GM12875 (cell line): ENCODE measurements at regions not wholly inside any gene's neighbourhood (a gene's known extent, or its start where the extent isn't known, plus 50 kb on each side); places are given as distances from the start of the nearest gene placed in this dataset.

Experiments used
- H3K4me3 ChIP-seq: one replicate; pipeline ENCODE4 v1.5.1; 2011; ENCODE audit warnings: low read depth, low read length, control low read depth
- CTCF ChIP-seq: IDR thresholded peaks from 2 replicates; pipeline ENCODE4 v1.5.1; 2011; ENCODE audit warnings: low read depth, mild to moderate bottlenecking, control low read depth, inconsistent platforms, low read length, moderate library complexity, borderline replicate concordance; ENCODE audit not compliant: insufficient read depth

DNA sequence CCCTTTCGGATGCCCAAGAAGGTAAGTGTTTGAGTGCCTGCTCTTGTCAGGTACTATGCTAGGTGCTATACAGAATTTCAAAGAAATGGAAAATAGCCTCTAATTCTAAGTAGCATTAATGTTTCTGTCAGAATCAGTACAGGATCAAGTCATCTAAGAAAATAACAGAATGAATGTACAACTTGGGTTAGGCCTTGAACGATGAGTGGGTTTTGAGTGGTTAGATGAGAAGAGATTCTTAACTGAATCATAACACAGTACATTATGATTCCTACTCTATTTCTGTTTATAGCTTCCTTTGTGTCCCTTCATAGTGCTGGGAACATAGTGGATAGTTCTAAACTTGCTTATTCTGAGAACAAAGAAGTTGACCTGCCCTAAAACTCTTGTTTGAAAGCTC is 253.9 kb downstream of the GLUD2 start:
- TF ChIP-seq CTCF: no peak
- no peak overlapping the region for H3K4me3 ChIP-seq

DNA sequence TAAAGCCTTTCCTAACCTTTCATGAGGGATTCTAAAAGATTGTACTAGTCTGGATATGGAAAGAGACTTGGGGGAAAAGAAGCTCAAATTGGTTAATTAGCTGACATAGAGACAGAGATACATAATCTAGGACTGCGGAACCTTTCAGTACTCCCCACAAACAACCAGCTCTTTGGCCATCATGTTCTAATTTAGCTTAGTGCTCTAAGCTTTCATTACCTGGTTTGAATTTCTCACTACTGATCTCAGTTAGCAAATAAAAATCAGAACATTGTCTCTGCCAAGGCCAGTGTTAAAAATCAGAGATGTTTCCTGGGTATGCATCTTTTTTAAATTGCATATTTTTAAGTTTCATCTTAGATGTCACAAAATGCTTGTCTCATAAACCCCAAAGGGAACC is 254.4 kb downstream of the GLUD2 start:
- no peak overlapping the region for H3K4me3 ChIP-seq
- no peak for TF ChIP-seq CTCF

DNA sequence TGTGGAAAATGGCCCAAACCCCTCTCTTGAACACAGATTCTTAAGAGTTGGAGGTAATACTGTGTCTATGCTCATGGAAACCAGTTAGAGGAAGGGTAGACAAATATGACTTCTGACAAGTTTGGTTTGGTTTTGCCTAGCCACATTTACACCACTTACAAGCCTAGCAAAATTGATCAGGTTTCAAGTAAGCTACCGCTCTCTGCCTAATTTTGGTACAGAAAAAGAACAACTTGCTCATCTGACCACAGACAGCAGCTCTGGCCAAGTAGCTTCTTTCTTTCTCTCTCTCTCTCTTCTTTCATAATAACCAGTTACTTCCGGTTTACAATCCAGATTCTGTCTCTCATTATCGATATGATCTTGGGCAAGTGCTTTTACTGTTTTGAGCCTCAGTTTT is 260.0 kb downstream of the GLUD2 start:
- no peak overlapping the region for H3K4me3 ChIP-seq
- no peak for TF ChIP-seq CTCF

DNA sequence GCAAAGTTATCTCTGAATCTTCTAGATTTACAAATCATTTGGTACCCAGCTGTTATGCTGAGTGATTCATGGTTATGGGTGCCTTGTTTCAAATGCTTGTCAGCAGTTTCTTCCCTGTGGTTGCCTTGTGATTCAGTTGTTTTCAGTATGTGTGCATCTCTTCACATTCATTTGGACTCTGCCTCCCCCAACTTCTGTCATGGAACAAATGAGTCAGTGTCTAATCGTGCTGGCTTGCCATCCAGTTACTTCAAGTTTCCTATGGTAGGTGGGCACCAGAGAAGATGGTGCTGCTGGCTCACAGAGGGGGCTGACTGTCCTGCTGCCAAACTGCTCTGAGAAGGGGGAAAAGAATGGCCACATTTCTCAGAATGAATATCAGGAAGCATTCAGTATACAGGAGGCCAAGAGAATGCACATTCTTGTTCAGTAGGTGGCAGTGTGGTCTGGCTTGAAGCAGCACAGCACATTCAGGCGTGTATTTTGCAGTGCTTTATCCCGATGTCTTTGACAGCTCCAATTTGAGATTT is 260.9 kb downstream of the GLUD2 start:
- peak; percentile 54 for TF ChIP-seq CTCF
- no peak overlapping the region for H3K4me3 ChIP-seq

DNA sequence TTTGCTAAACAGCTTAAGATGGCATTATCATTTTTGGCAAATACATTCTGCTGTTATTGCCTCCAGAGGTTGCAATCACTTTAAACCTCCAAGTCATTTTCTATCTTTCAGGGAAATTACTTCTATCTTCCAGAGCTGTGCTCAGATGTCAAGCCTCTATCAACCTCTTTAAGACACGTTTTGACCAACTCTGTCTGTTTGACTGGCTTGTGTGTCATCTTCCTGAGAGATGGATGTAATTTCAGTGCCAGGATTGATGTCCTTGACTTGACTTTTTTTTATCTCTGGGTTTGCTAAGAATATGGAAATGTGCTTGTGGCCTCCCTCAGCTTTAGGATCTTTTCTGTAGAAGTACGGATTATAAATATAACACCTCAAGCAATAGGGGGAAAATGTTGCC is 263.4 kb downstream of the GLUD2 start:
- TF ChIP-seq CTCF: no peak
- no peak overlapping the region for H3K4me3 ChIP-seq

- TF ChIP-seq CTCF: no peak
- H3K4me3 ChIP-seq: no peak overlapping the region
These were observed 273.0 kb downstream of the GLUD2 start for GRCh38 chrX:121320441-121320840.

GRCh38 chrX:121322159-121322558 is 274.7 kb downstream of the GLUD2 start:
- H3K4me3 ChIP-seq: no peak overlapping the region
- TF ChIP-seq CTCF: no peak
